HG02623 (cell line): ENCODE measurements at regions not wholly inside any gene's neighbourhood (a gene's known extent, or its start where the extent isn't known, plus 50 kb on each side); places are given as distances from the start of the nearest gene placed in this dataset.

Source experiments
- ATAC-seq: cut with Tn5 transposase; IDR thresholded peaks from one replicate; pipeline ENCODE4 v1.9.1; 2021; ENCODE audit warnings: moderate library complexity; ENCODE audit not compliant: unreplicated experiment

DNA sequence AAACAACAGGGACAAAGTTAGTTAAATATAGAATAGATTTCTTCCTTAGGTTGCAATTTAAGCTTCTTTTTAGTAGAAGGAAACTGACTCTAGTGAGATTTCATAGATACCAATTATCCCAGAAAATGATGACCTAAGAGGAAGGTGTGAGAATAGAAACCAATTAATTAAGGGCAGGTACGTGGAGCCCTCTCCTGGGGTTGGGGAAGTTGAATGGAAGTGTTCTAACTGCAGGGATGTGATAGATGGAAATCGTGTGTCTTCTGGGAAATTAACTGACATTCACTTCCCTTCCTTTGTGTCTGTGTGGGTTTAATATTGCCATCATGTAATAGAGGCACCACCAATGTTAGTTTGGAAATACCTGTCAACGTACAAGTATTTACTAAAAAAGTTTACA is 204.1 kb upstream of the ANK2 start:
- no peak for ATAC-seq

DNA sequence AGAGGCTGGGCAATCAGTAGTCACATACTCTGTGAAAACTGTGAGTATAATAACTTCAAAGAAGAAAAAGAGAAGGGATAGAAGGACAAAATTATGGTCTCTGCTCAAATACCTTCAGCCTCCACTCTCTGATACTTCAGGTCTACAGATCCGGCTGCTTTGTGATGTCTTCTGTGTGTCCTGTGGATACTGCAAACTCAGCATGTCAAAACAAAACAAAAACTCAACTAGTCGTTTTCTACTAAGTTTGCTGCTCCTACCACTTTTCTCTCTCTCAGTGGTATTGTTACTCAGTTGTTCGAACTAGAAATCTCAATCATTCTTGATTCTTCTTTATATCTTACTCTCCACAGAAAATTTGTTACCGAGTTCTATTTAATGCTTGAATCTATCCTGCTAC is 202.4 kb upstream of the ANK2 start:
- ATAC-seq = no peak

DNA sequence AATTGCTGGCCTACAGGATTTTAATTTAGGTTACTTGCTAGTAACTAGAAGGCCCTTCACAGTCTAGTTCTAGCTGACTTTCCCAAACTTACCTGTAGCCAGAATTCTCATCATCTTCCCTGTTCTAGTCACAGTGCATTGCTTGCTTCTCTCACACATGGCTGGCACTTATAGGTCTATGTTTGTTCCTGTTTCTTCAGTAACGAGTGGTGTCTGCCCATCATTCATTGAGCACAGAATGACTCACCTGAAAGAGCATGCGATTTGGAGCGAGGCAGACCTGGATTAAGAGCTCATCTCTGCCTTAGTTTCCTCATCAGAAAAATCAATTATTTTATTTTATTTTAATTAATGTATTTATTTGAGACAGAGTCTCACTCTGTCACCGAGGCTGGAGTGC is 201.7 kb upstream of the ANK2 start:
- ATAC-seq = no peak

DNA sequence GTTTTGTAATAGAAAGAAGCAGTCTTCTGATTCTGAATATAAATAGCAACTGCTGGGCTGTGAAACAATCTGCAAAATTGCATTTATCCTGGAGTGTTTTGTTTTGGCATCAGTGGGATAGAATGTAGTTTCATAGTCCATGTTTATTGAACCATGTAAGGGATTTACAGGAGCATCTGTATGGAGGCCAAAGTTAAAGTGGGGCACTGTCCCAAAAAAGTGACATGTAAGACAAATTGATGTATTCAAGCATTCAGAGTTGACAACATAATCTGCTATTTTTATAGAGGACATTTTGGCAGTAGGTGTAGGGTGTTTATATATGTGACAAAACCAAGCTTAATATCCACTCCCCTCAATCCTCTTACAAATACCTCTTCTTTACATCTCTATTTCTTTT is 200.5 kb upstream of the ANK2 start:
- no peak for ATAC-seq

DNA sequence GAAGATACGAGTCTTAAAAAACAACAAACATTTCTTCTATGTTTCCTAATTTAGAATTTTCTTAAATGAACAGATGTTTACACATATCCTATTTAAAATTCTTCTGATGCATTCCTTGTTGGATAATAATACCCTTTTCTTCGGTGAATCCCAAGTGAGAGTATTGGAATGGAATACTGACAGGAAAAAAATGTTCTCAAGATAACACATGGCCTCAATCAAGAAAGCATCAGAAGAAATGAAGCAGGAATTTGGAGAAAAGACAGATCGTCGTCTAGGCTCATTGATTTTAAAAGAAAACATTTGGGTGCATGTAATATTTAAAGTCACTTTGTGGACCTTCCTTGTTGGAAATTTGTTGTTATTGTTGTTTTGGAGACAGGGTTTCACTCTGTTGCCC is 196.9 kb upstream of the ANK2 start:
- ATAC-seq = no peak

DNA sequence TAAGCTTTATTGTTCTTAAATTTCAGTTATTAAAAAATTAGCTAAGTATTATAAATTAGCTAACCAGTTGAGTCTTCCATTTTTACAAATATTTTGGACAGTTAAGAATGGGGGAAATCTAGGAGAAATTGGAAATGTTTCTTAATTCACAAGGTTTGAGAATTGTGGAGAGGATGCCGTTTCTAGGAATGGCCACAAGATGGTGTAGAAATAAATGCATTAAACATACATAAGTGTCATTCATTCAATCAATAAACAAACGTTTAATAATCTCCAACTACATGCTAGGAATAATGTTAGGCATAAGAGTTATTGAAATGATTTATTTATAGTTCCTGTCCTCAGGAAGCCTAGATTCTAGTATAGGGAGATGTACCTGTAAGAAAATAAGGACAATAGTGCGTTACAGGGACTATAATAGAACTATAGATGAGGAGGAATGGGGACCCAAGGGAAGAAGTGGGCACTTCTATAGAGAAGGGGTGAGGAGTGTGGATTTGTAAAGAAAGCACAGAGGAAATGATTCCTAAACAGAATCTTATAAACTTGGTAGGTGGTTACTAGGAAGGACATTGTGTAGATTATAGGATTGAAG is 195.7 kb upstream of the ANK2 start:
- no peak for ATAC-seq

DNA sequence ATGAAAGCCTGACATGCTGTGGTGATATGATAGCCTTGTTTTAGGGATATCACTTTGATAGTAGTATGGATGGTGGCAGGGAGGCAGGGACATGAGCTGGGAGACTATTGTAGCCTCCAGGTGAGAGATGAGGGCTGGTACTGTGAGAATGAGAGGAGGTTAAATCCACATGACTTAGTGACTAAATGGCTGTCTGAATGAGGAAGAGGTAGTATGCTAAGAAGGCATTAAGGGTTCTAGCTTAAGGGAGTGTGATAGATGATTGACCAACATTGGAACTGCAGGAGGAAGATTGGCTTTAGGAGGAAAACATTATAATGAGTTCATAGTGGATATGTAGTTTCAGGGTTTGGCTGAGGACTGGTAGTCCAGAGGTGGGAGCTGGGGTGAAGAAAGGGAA is 195.0 kb upstream of the ANK2 start:
- ATAC-seq = no peak

DNA sequence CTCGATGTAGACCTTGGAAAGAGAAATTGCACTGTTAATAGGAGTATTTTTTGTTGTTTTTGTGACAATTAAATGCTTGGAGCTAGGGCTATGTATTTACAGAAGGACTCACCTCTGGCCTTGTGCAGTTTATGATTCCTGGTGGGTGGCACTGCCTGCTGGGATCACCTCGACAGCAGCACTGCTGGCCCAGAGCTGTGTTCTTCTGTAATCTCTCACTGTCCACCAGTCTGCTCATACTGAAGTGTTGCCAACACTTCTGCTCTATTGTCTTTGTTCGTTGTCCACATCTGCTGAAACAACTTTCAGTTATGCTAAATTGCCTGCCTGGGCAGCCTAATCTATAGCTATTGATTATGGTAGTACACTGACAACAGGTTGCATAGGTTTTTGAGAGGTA is 194.4 kb upstream of the ANK2 start:
- ATAC-seq = no peak

DNA sequence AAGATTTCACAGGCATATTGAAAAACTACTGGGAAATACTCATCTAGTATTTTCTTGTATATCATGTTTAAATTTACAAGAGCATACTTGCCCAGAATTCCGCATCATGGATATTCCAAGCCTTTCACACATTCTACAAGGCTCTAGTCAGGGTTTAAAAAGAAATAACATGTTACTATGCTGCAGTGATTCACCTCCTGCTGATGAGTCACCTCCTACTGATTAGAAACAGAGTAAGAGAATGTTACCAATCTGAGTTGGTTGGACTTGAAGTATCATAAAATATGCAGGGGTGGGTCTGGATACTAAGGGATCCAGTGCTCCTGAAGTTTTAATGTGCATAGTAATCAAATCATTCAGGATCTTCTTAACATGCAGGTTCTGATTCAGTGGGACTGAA is 192.0 kb upstream of the ANK2 start:
- no peak for ATAC-seq

DNA sequence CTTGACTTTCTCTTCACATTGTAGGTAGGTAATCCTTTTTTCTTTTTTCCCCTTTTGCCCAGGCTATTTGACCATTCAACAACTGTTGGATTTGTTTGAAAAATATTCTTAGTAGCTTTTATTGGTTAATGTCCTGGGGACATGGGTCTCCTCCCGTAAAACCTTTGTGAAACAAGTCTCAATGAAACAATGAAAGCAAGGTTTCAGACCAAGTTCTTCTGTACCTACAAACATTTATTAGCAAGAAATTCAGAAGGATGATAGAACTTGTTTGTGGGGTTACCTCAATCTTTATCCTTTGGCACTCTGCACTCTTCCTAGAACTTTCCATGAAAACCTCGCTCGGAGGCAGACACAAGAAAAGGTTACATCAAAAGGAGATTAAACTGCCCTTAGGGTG is 190.7 kb upstream of the ANK2 start:
- no peak for ATAC-seq

DNA sequence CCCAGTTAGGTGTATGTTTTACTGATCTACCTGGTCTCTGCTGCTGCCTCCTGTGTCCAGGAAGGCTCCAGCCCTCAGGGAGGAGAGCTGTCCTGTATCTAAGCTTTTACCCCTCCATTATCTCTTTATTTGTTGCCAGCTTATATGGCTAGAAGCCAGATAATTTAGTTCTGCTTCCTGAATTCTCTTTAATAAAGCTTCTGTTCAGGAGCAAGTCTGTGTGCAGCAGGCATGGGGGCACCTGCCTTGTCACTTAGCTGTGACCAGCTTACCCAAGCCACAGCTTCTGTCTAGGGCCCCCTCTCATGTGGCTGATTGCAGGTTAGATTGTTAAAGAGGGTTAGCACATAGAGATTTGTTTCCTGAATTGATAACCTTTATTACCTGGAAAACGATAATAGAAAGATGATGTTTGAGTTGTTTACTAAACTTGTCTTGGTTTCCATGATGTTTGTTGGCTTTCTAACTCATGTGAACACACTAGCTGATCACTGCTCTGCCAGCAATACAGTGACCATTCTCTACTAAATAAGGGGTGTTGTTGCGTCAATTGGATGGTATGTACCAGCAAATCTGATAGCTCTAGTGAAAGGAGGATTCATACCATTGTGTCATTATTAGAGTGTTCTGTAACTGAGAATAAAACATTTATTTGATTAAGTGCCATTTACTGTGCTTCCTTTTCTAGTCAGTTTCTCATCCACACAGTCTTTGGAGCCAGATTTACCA is 189.8 kb upstream of the ANK2 start:
- no peak for ATAC-seq

DNA sequence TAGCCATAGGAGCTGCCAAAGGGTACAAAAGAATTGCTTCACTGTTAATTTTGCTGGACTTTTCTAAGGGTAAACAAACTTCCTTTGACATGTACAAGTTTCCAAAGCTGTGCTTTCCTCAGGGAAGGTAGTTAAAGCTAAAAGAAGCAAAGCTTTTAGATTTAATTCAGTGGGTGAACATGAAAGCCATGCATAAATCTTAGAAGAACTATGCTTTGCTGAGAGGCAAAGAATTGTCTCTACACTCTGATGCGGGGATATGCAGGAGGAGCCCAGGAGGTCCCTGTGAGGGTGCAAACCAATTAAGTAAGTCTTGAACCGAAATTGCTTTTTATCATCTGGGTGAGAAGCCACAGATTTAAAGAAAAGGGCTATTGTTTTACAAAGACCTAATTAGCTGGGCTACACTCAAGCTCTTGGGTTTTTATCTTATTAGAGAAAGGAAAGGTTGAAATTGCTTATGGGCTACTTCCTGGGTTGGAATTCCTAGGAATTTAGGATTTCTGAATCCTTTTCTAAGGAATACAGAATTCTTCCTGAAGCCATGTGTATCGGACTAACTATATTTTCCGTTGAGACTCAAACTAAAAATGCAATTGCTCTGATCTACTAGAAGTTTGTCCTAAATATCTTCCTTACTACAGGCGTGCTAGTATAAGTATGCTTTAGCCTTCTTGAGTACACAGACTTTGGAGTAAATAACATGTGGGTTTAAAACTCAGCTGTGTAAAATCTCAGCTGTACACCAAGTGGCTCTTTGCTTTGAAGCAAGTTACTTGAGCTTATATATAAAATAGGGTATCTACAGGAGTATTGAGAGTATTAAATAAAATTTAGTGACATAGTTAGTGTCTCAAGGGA is 188.4 kb upstream of the ANK2 start:
- ATAC-seq = no peak

DNA sequence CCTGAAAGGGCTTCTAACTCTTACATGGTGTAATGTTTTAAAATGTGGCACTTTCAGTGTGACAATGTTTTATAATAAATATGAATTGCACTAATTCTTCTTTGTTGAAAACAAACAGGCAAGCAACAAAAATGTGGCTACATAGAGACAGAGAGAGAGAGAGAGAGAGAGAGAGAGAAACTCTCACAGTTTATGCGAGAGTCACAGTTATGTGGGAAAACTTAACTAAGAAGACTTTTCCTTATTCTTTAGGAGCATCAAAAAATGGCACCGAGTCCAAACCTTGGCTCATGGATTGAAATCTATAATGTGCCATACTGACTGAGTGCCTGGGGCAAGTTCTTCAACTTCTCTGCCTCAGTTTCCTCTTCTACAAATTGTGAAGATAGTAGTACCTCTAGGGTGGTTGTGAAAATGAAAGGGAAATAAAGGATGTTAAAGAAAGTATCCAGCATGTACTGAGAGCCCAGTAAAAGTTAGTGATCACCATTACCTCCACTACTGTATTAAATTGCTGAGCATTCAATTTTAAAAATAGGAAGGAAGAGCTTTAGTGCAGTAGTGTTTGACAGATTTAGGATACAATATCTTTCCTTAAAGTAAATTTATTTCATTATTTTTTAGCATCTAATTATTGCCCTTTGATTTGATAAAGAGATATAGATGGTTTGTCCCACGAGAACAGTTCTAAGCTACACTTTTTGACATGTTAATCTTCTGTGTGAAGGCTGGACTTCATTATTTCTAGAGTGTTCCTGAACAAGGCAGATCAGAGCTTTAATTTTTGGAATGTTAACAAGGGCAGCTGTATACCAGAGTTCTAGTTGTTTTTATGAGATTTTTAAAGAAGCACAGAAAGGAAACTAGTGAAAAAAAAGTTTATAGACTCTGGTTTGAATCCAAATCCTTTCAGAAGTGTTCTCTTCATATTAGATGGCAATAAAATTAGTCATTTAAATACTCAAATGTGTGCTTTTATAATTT is 187.5 kb upstream of the ANK2 start:
- no peak for ATAC-seq

DNA sequence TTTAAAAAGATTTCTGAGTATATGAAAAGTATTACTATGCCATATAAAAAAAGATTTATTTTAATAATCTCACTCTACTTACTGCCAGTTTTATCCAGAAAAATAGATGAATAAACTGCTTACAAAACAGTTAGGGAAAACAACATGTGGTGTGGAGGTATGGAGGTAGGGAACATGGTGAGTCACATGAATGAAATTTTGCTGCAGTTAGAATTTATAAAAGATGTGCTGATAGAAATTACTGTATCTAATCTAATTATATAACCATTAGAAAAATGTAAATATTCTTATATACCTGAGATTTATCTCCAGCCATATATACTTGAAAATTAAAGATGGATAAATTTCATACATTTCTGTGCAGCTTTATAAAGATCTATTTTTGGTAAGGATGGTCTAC is 184.0 kb upstream of the ANK2 start:
- ATAC-seq = no peak

DNA sequence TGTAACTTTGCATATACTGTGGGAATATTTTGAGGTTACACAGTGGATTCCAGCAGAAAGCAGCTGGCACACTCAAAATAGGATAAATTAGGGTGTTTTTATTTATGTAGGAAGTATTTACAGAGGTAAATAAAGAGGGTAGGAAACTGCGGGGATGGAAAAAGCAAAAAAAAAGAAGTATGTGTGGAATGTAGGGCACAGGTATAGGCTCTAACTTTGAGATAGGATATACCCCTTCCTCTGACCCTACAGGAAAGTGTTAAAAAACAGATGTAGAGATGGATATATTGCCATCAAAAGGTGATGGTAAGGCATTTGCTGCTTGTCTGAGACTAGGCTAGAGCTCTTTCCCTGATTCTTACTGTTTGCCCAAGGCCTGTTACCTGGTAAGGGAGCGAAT is 173.1 kb upstream of the ANK2 start:
- no peak for ATAC-seq

DNA sequence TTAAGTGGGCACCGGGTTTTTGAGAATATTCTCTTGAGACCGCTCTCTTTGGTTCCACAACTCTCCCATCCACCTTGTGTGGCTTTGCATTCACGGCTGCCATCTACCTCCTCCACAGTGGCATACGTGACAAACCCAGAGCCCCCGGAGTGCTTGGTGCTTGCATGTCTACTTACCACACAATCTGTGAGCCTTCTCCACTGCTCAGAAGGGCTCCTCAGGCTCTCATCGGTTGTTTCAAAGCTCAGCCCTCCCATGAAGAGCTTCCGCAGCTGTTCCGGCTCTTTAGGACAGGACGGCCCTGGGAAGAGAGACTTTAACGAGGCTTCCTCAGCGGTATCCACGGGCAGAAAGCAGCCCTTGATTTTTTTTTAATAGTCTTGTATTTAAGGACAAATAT is 167.6 kb upstream of the ANK2 start:
- ATAC-seq = no peak

DNA sequence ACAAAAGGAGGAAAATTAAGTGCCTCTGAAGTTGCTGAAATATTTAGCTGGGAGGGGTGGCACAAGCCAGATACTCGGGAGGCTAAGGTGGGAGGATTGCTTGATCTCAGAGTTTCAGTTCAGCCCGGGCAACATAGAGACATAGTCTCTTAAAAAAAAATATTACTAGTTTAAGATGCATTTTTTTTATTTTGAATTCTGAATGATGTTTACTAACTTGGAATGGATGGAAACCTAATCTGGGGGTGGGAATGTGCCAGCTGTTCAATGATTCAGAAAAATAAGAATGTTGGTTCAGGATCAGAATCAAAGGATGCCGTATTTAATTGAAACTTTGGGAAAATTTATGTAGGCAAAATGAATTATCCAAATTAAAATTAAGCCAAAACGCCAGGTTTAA is 167.2 kb upstream of the ANK2 start:
- no peak for ATAC-seq

DNA sequence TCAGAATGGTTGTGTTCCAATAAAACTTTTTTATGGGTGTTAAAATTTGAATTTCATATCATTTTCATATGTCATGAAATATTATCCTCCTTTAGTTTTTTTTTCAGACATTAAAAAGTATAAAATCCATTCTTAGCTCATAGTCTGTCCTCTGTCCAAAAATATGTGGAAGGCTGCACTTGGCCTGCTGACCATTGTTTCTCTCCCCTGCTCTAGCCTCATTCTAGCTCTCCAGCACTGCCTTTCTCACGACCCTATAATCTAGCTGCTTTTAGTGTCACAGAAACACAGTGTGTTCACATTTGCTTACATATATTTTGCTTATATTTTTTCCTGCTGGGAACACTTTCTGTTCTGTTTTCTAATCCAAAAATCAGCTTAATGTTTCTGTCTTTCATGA is 165.0 kb upstream of the ANK2 start:
- no peak for ATAC-seq

DNA sequence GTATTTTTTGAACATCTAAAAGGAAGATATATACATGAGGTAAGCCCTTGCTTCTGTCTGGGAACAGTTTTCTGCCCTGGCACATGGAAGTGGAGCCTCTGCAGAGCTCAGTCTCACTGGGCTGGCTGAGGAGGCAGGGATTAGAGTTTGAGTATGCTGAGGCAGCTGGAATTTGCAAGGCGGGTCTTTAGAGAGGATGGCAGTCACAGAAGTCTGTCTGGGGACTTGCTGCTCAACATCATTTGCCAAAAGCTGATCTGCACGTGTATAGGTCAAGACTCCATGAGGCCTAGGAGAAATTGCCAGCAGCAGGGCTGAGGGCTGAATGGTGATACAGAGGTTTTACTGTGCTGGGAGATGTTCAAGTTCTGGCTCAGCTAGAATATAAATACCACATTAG is 163.6 kb upstream of the ANK2 start:
- no peak for ATAC-seq

DNA sequence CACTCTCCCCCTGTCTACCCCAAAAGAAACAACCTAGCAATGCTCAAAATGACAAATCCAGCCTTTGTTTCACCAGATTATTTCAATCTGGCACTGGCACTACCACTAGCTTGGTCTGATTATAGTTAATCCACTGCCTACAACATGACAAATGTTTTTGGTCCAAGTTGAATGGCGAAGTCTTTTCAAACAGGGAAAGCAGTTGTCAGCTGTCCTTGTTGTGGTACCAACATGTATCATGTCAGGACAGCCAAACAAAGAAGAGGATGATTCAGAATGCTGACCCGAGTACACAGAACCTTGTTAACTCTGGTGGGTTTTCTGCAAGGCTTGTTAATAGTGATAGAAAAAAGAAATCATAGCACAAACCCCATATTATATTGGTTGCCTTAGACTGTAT is 160.8 kb upstream of the ANK2 start:
- no peak for ATAC-seq

DNA sequence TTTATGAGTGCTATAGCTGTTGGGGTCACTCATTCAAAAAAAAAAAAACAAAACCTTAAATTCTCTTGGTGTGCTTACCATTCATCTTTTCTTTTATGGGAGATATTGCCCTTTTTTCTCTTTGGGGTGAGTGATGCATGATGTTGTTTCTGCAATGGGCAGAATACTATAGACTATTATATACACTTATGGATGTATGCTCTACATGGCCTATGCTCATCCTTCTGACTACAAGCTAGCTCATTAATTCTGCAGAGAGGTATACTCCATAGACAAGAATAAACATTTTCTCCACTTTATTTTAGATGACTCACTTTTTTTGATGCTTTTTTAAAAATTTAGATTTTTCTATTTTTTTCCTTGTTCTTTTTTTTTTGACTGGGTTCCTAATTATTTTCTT is 160.3 kb upstream of the ANK2 start:
- no peak for ATAC-seq
